GM12874 (cell line): ENCODE measurements at regions not wholly inside any gene's neighbourhood (a gene's known extent, or its start where the extent isn't known, plus 50 kb on each side); places are given as distances from the start of the nearest gene placed in this dataset.

Experiments
- TF ChIP-seq, protein P1 (sequence below): IDR thresholded peaks from 2 replicates; pipeline ENCODE4 v1.5.1; 2011; ENCODE audit warnings: low read depth, mild to moderate bottlenecking, control low read depth, low read length, moderate library complexity; ENCODE audit not compliant: insufficient read depth

DNA sequence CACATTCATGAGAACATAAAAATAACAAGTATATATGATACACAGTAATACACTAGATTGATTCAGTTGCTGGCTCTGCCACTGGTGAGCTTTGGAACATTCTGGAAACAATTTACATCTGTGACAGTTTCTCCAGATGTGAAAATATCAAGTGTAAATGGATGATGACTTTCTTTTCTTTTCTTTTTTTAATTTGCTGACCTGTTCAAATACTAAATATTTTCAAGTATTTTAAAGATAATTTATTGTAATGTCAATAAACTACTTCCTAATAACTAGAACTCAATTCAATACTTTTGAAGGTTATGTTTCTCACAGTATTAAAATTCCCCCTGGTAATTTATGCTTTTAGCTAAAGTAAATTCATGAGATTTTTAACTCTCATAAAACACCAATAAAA, 180.3 kb downstream of the CRPPA start:
- TF ChIP-seq, protein P1, sequence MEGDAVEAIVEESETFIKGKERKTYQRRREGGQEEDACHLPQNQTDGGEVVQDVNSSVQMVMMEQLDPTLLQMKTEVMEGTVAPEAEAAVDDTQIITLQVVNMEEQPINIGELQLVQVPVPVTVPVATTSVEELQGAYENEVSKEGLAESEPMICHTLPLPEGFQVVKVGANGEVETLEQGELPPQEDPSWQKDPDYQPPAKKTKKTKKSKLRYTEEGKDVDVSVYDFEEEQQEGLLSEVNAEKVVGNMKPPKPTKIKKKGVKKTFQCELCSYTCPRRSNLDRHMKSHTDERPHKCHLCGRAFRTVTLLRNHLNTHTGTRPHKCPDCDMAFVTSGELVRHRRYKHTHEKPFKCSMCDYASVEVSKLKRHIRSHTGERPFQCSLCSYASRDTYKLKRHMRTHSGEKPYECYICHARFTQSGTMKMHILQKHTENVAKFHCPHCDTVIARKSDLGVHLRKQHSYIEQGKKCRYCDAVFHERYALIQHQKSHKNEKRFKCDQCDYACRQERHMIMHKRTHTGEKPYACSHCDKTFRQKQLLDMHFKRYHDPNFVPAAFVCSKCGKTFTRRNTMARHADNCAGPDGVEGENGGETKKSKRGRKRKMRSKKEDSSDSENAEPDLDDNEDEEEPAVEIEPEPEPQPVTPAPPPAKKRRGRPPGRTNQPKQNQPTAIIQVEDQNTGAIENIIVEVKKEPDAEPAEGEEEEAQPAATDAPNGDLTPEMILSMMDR = no peak

DNA sequence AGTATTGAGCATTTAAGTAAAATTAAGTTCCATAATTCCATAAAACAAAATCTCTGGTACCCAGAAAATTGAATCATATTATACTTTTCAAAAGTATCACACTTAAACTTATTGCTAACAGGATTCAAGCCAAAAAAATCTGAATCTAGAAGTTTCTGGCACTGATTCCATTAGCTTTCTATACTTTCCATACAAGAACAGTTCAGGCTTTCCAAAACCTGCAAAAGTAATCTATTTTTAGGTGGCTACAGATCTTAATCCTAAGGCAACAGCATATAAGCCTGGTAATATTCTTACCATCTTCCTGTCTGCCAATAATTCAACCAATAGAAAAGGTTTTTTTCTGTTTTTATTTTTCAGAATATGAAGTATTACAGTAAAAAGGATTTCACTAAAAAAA, 185.0 kb downstream of the CRPPA start:
- TF ChIP-seq, protein P1 = no peak

DNA sequence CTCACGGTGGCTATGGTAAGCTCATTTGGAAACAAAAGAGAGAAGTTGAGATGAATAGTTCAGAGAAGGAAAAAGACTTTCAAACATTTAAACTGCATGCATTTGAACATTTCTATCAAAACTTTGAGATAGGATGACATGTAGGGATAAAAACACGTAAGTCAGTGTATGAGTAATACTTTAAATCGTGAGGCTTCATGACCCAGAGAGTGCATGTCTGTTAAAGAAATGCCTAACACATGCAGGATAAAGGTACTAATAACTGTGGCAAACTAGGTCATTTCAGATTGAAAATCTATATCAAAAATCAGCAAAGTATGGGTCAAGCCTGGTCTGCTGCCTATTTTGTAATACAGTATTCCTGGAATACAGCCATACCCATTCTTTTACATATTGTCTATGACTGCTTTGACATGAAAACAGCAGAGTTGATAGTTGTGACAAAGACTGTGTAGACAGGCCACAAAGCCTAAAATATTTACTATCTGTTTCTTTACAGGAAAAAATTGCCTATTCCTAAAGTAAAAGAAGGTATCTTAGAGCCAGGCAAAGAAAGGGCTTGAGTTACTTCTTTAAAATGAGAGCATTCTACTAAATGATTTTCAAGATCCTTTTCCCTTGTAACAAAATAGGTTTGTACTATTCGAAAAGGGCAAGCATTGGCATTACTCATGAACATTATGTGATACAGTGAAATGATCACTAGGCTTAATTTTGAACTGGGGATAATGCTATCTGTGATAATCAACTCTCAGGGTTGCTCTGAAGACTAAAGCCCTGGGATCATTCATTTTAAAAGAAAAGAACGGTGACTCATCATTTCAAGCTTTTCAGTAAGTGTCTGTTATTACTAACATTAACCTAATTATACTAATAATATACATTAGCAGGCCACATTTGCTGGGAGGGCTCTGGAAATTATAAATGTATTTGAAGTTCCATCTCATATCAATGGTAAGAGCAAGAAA, 185.9 kb downstream of the CRPPA start:
- TF ChIP-seq, protein P1 = no peak

DNA sequence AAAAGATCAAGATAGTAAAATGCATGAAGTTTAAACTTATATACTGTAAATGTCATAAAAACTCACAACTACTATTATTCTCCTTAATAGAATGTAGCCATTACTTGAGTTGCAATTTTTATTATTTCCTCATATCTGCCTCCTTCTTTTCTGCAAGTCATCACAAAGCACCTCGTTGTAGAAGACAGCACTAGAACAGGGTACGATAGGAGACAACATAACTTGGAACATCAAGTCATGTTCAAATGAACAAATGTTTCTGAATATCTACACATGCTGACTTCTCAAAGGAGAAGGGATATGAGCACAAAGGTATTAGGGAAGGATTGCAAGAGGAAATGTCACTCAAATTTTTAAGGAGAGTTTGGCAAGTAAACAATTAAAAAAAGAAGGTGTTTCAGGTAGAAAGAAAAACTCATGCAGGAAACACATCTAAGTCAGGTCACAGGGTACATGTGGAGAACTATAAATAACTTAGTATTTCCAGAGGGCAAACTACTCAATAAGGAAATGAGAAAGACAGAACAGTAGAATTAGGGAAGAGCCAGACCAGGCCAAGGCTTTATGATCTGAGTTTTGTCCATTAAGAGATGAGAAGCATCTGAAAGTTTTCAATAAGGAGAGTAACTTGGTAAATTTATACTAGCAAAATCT, 186.7 kb downstream of the CRPPA start:
- TF ChIP-seq, protein P1 = no peak

DNA sequence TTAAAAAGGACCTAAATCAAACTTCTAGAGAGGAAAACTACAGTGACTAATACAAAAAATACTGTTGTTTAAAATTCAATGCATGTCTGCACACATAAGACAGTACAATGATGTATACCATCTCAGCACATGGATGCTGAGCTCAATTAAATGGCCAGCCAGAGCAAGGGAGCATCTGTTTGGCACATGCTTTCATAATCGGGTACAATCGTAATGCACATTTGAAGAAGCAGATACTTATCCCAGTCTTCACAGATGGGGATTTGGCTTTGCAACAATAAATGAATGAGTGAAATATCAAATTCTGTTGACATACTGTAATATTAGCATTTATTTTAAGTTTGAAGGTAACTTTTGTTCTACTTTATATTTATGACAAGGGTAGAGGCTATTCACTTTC, 187.8 kb downstream of the CRPPA start:
- TF ChIP-seq, protein P1 = no peak

DNA sequence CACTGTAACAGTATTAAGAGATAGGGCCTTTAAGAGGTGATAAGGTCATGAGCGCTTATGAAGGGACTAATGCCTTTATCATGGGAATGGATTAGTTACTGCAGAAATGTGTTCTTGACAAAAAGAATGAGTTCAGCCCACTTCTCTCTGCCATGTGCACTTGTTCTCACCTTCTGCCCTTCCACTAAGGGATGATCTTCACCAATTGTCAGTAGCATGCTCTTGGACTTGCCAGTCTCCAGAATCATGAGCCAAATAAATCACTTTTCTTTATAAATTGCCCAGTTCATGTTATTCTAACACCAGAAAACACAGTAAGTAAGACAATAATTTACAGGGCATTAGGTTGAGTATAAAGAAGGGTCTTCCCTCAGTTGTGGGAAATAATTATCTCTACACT, 189.1 kb downstream of the CRPPA start:
- TF ChIP-seq, protein P1 = no peak

DNA sequence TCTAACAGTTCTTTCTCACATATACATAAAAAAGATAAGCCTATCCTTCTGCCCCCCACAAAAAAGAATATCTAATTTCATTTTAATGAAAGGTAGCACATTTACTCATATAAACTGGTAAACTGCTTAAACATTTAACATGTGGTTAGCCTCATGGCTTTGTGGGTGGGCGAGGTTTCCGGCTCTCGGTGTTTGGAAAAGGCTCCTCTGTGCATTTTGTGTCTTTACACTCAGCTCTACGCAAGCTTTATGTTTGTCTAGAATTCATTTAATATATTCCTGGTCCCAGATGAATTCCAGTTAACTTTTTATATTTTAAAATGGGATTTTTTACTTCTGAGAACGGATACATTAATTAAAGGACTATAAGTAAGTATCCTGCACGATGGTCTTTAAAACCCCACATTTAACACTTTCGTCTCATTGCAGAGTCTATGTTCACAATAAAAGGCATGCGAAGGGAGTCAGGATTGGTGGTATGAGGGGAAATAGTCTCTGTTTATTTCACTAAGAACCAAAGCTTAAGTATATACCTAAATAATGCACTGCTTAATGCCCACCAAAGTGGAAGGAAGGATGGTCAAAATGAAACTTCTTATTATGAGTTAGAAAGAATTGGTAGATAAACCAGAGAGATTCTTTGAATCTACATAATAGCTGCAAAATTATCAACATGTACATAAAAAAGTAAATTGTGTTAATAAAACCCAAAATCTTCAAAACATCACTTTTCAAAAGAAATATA, 197.2 kb downstream of the CRPPA start:
- TF ChIP-seq, protein P1 = no peak
